Mucosa of stomach (tissue), 1 donor: ENCODE measurements at regions not wholly inside any gene's neighbourhood (a gene's known extent, or its start where the extent isn't known, plus 50 kb on each side); places are given as distances from the start of the nearest gene placed in this dataset.
"Not testable (repeated sequence)": the region's sequence is repeated elsewhere in the genome, so short reads cannot be mapped to it uniquely, and the experiment has no call there.

Experiments
- H3K27me3 ChIP-seq: one replicate; pipeline ENCODE4 v1.7.0; 2013; ENCODE audit warnings: mild to moderate bottlenecking, low read length; ENCODE audit not compliant: control insufficient read depth, insufficient read depth
- H3K36me3 ChIP-seq: one replicate; pipeline ENCODE4 v1.7.0; 2013; ENCODE audit warnings: low read length; ENCODE audit not compliant: control insufficient read depth, insufficient read depth
- H3K4me1 ChIP-seq: one replicate; pipeline ENCODE4 v1.7.0; 2013; ENCODE audit warnings: mild to moderate bottlenecking, low read length; ENCODE audit not compliant: control insufficient read depth, insufficient read depth
- H3K4me3 ChIP-seq: one replicate; pipeline ENCODE4 v1.7.0; 2013; ENCODE audit warnings: low read length
- H3K9ac ChIP-seq: one replicate; pipeline ENCODE4 v1.7.0; 2013; ENCODE audit warnings: mild to moderate bottlenecking, low read length, moderate library complexity
- H3K9me3 ChIP-seq: one replicate; pipeline ENCODE4 v1.7.0; 2013; ENCODE audit warnings: mild to moderate bottlenecking, low read length, moderate library complexity; ENCODE audit not compliant: control insufficient read depth
- donor health status: Pancreatic carcinoma.

- H3K4me3 ChIP-seq, H3K36me3 ChIP-seq, H3K4me1 ChIP-seq, H3K27me3 ChIP-seq, H3K9me3 ChIP-seq, H3K9ac ChIP-seq: not testable (repeated sequence)
Measured at GRCh38 chr19:20276732-20277082, 109.7 kb downstream of the ZNF486 start.

GRCh38 chr19:20276011-20276731 is 109.2 kb downstream of the ZNF486 start:
- H3K9me3 ChIP-seq = no peaks in the 10 kb centered on the region
- no peaks in the 10 kb centered on the region for H3K27me3 ChIP-seq
- H3K9ac ChIP-seq = no peak overlapping the region
- H3K4me3 ChIP-seq = no peak overlapping the region
- no peaks in the 10 kb centered on the region for H3K4me1 ChIP-seq
- H3K36me3 ChIP-seq = no peaks in the 10 kb centered on the region

DNA sequence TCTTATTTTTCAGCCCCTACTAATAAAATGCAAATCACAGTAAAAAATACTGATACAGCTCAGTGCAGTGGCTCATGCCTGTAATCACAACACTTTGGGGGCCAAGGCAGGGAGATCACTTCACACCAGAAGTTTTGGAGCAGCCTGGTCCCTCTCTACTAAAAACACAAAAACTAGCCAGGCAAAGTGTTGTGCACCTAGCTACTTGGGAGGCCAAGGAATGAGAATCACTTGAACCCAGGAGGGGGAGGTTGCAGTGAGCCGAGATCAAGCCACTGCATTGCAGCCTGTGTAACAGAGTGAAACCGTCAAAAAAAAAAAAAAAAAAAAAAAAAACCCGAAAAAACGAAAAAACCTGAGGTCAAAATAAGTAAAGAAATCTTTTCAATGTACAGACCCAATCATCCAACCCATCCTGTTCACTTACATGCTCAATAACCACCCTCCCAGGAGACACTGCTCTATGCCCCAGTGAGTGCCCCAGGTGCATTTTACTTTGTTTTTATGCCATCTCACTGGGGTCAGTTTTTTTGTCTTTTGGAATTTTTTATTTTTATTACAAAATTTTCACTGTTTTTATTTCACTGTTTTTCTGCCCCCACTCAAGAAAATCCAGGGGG is 107.0 kb downstream of the ZNF486 start:
- Histone ChIP-seq H3K4me3 (no peak overlapping the region), H3K27me3 (no peaks in the 10 kb centered on the region), H3K36me3 (no peaks in the 10 kb centered on the region), H3K4me1 (no peaks in the 10 kb centered on the region), H3K9ac (no peak overlapping the region), H3K9me3 (no peaks in the 10 kb centered on the region)

- no peak overlapping the region for H3K9ac ChIP-seq
- H3K36me3 ChIP-seq = no peaks in the 10 kb centered on the region
- no peaks in the 10 kb centered on the region for H3K27me3 ChIP-seq
- no peaks in the 10 kb centered on the region for H3K4me1 ChIP-seq
- no peak overlapping the region for H3K4me3 ChIP-seq
- H3K9me3 ChIP-seq = no peaks in the 10 kb centered on the region
Measured at GRCh38 chr19:20273376-20273775, 106.4 kb downstream of the ZNF486 start.

DNA sequence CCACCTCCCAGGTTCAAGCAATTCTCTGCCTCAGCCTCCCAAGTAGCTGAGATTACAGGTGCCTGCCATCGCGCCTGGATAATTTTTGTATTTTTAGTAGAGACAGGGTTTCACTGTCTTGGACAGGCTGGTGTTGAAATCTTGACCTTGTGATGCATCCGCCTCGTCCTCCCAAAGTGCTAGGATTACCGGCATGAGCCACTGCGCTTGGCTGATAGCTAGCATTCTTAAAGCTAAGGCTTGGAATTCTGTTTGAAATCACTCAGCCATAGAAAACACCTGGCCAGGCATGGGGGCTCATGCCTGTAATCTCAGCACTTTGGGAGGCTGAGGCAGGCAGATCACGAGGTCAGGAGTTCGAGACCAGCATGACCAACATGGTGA is 105.6 kb downstream of the ZNF486 start:
- not testable (repeated sequence) for H3K27me3 ChIP-seq

GRCh38 chr19:20271927-20272626 is 105.1 kb downstream of the ZNF486 start:
- H3K9me3 ChIP-seq, H3K27me3 ChIP-seq, H3K9ac ChIP-seq, H3K4me3 ChIP-seq, H3K36me3 ChIP-seq, H3K4me1 ChIP-seq: not testable (repeated sequence)

More for the DNA sequence above, 105.6 kb downstream of the ZNF486 start:
- H3K4me3 ChIP-seq, H3K9me3 ChIP-seq, H3K9ac ChIP-seq, H3K4me1 ChIP-seq, H3K36me3 ChIP-seq: not testable (repeated sequence)

GRCh38 chr19:20271215-20271926 is 104.4 kb downstream of the ZNF486 start:
- no peaks in the 10 kb centered on the region for H3K4me1 ChIP-seq
- H3K27me3 ChIP-seq = no peaks in the 10 kb centered on the region
- H3K4me3 ChIP-seq = no peak overlapping the region
- no peaks in the 10 kb centered on the region for H3K9me3 ChIP-seq
- H3K36me3 ChIP-seq = no peaks in the 10 kb centered on the region
- no peak overlapping the region for H3K9ac ChIP-seq

GRCh38 chr19:20269461-20269860 is 102.4 kb downstream of the ZNF486 start:
- Histone ChIP-seq H3K36me3 (no peaks in the 10 kb centered on the region), H3K27me3 (no peaks in the 10 kb centered on the region), H3K9me3 (no peaks in the 10 kb centered on the region), H3K9ac (no peak overlapping the region), H3K4me3 (no peak overlapping the region), H3K4me1 (no peaks in the 10 kb centered on the region)

DNA sequence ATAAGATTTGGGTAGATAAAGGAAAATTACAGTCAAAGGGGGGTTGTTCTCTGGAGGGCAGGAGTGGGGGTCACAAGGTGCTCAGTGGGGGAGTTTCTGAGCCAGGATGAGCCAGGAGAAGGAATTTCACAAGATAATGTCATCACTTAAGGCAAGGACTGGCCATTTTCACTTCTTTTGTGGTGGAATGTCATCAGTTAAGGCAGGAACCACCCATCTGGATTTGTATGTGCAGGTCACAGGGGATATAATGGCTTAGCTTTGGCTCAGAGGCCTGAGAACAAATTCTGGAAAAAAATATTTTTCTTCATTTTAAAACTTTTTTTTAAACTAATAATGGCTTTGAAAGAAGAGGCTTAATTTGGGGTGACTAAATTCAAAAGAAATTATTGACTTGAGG is 94.5 kb downstream of the ZNF486 start:
- not testable (repeated sequence) for H3K27me3 ChIP-seq, H3K36me3 ChIP-seq

GRCh38 chr19:20260738-20261137 is 93.7 kb downstream of the ZNF486 start:
- H3K36me3 ChIP-seq, H3K9me3 ChIP-seq, H3K4me3 ChIP-seq, H3K4me1 ChIP-seq, H3K27me3 ChIP-seq, H3K9ac ChIP-seq: not testable (repeated sequence)

More for the DNA sequence above, 94.5 kb downstream of the ZNF486 start:
- H3K9me3 ChIP-seq, H3K4me3 ChIP-seq, H3K9ac ChIP-seq, H3K4me1 ChIP-seq: not testable (repeated sequence)

DNA sequence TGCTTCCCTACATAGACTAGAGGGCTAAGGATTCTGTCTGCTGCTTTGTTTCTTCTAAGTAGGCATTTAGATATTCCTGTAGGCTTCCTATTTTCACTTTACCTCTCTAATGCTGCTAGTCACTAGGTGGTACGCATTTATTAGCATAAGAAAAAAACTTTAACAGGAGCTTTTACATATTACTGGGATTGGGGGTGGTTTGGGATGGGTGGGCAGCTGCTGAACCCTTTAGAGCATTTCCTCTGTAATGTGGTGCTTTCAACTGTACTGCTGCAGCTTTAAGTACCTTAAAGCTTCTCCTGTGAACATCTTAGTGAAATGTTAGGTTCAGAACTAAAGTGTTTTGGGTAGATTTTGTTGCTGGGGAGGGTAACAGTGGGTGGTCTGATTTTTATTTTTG is 92.6 kb downstream of the ZNF486 start:
- Histone ChIP-seq H3K9me3 (no peaks in the 10 kb centered on the region), H3K4me1 (no peaks in the 10 kb centered on the region), H3K4me3 (no peak overlapping the region), H3K27me3 (no peaks in the 10 kb centered on the region), H3K9ac (no peak overlapping the region), H3K36me3 (no peaks in the 10 kb centered on the region)

DNA sequence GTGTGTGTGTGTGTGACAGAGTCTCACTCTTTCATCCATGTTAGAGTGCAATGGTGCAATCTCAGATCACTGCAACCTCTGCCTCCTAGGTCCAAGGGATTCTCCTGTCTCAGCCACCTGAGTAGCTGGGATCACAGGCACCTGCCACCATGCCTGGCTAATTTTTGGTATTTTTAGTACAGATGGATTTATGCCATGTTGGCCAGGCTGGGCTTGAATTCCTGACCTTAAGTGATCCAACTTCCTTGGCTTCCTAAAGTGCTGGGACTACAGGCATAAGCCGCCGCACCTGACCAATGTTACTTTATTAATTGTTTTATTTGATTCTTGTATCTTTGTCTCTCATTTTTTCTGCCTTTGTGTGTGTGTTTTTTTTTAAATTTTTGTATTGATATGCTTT is 89.6 kb downstream of the ZNF486 start:
- Histone ChIP-seq H3K9me3 (no peaks in the 10 kb centered on the region), H3K27me3 (no peaks in the 10 kb centered on the region), H3K36me3 (no peaks in the 10 kb centered on the region), H3K4me1 (no peaks in the 10 kb centered on the region), H3K4me3 (no peak overlapping the region), H3K9ac (no peak overlapping the region)
